Nephron progenitor cell (in vitro differentiated cells): ENCODE measurements at regions not wholly inside any gene's neighbourhood (a gene's known extent, or its start where the extent isn't known, plus 50 kb on each side); places are given as distances from the start of the nearest gene placed in this dataset.

ENCODE experiments used
- DNase-seq: peaks from one replicate; pipeline ENCODE4 v3.0.0; 2021
- H3K27ac Mint-ChIP-seq: 2 replicates; pipeline ENCODE4 v1.8.0; 2021; ENCODE audit warnings: mild to moderate bottlenecking, moderate library complexity, mixed read lengths
- H3K27me3 Mint-ChIP-seq: 2 replicates; pipeline ENCODE4 v1.8.0; 2021; ENCODE audit warnings: mild to moderate bottlenecking, low read depth, mixed read lengths; ENCODE audit not compliant: poor library complexity
- H3K36me3 Mint-ChIP-seq: 2 replicates; pipeline ENCODE4 v1.8.0; 2021; ENCODE audit warnings: low read depth, mixed read lengths
- H3K4me1 Mint-ChIP-seq: 2 replicates; pipeline ENCODE4 v1.8.0; 2021; ENCODE audit warnings: mixed read lengths
- H3K4me3 Mint-ChIP-seq: 2 replicates; pipeline ENCODE4 v1.8.0; 2021; ENCODE audit warnings: mild to moderate bottlenecking, moderate library complexity, mixed read lengths
- H3K9me3 Mint-ChIP-seq: 2 replicates; pipeline ENCODE4 v1.8.0; 2021; ENCODE audit warnings: mild to moderate bottlenecking, moderate library complexity, mixed read lengths
- CTCF ChIP-seq: fragments of 200-600 bp; sonication (generic); IDR thresholded peaks from 2 replicates; pipeline ENCODE4 v1.5.0; 2021; ENCODE audit warnings: antibody characterized with exemption

- no peak overlapping the region for H3K27ac Mint-ChIP-seq
- no peaks in the 10 kb centered on the region for H3K9me3 Mint-ChIP-seq
- no peaks in the 10 kb centered on the region for H3K4me1 Mint-ChIP-seq
- H3K4me3 Mint-ChIP-seq: no peak overlapping the region
- H3K36me3 Mint-ChIP-seq: no peaks in the 10 kb centered on the region
- no peaks in the 10 kb centered on the region for H3K27me3 Mint-ChIP-seq
- no peak for TF ChIP-seq CTCF
- no peak for DNase-seq
Observed at GRCh38 chr4:133868856-133869255, 332.7 kb downstream of the PABPC4L start.

- no peaks in the 10 kb centered on the region for H3K9me3 Mint-ChIP-seq
- H3K4me3 Mint-ChIP-seq: no peak overlapping the region
- H3K36me3 Mint-ChIP-seq: no peaks in the 10 kb centered on the region
- DNase-seq: no peak
- no peaks in the 10 kb centered on the region for H3K4me1 Mint-ChIP-seq
- H3K27ac Mint-ChIP-seq: no peak overlapping the region
- no peaks in the 10 kb centered on the region for H3K27me3 Mint-ChIP-seq
- TF ChIP-seq CTCF: no peak
Observed at GRCh38 chr4:133866328-133866699, 335.3 kb downstream of the PABPC4L start.

- Mint-ChIP-seq H3K4me3 (no peak overlapping the region), H3K27ac (no peak overlapping the region), H3K4me1 (no peaks in the 10 kb centered on the region), H3K9me3 (no peaks in the 10 kb centered on the region), H3K27me3 (no peaks in the 10 kb centered on the region), H3K36me3 (no peaks in the 10 kb centered on the region)
- TF ChIP-seq CTCF: no peak
- DNase-seq: no peak
Observed at GRCh38 chr4:133865612-133866327, 335.8 kb downstream of the PABPC4L start.

GRCh38 chr4:133863153-133863552 lies 338.4 kb downstream of the PABPC4L start:
- Mint-ChIP-seq H3K27ac (no peak overlapping the region), H3K4me3 (no peak overlapping the region), H3K36me3 (no peaks in the 10 kb centered on the region), H3K4me1 (no peaks in the 10 kb centered on the region), H3K27me3 (no peaks in the 10 kb centered on the region), H3K9me3 (no peaks in the 10 kb centered on the region)
- no peak for DNase-seq
- no peak for TF ChIP-seq CTCF

GRCh38 chr4:133856731-133857355 lies 344.7 kb downstream of the PABPC4L start:
- no peak for DNase-seq
- Mint-ChIP-seq H3K4me1 (no peaks in the 10 kb centered on the region), H3K27me3 (no peaks in the 10 kb centered on the region), H3K4me3 (no peak overlapping the region), H3K36me3 (no peaks in the 10 kb centered on the region), H3K9me3 (no peaks in the 10 kb centered on the region), H3K27ac (no peak overlapping the region)
- no peak for TF ChIP-seq CTCF

GRCh38 chr4:133855001-133855400 lies 346.6 kb downstream of the PABPC4L start:
- H3K4me1 Mint-ChIP-seq: no peaks in the 10 kb centered on the region
- TF ChIP-seq CTCF: no peak

More at GRCh38 chr4:133855001-133855400, 346.6 kb downstream of the PABPC4L start:
- DNase-seq: no peak
- no peaks in the 10 kb centered on the region for H3K9me3 Mint-ChIP-seq
- H3K27me3 Mint-ChIP-seq: no peaks in the 10 kb centered on the region
- H3K27ac Mint-ChIP-seq: no peak overlapping the region
- H3K36me3 Mint-ChIP-seq: no peaks in the 10 kb centered on the region
- no peak overlapping the region for H3K4me3 Mint-ChIP-seq
